ENCODE measurements at regions not wholly inside any gene's neighbourhood (a gene's known extent, or its start where the extent isn't known, plus 50 kb on each side); places are given as distances from the start of the nearest gene placed in this dataset.
"Not testable (repeated sequence)": the region's sequence is repeated elsewhere in the genome, so short reads cannot be mapped to it uniquely, and the experiment has no call there.

GRCh38 chr2:104976603-104977120 is 61.2 kb upstream of the MRPS9 start:
- in situ Hi-C loops (cut with HindIII; ENCODE audit: low pct_unique_long_range_greater_than_20kb, low sequenced_read_pairs), result no loop called here
- Histone ChIP-seq H3K27me3 (ENCODE audit: control insufficient read depth, insufficient read depth, low read length) (no peaks in the 10 kb centered on the region), H3K36me3 (ENCODE audit: control insufficient read depth, insufficient read depth, low read length) (no peaks in the 10 kb centered on the region), H3K27ac (ENCODE audit: low read length) (no peak overlapping the region), H3K4me3 (ENCODE audit: low read depth in 2 of 2, low read length in 2 of 2) (no peak overlapping the region), H3K9me3 (ENCODE audit: control insufficient read depth, insufficient read depth, low read depth, low read length) (no peaks in the 10 kb centered on the region), H3K4me1 (ENCODE audit: control insufficient read depth, insufficient read depth, low read length) (no peaks in the 10 kb centered on the region)
- DNase-seq (ENCODE audit: low read depth, low spot score) (no peak), ATAC-seq (peak; percentile 58; the same call in 1 of the 2 replicates)
- TF ChIP-seq CTCF (IDR thresholded peaks at IDR 0.05) (peak; percentile 43), REST (IDR thresholded peaks at IDR 0.05; ENCODE audit: insufficient read depth in 1 of 2, low read depth in 2 of 2, low read length in 1 of 2) (no peak)
- ChIA-PET CTCF (no interaction called here), POLR2A (no interaction called here)
- intact Hi-C loops (cut with micrococcal nuclease; ENCODE audit: unreplicated experiment), result no loop called here
- no TSS peak for BruUV-seq (replicated peaks)

GRCh38 chr2:104977958-104978357 is 59.9 kb upstream of the MRPS9 start:
- Histone ChIP-seq H3K4me1 (ENCODE audit: control insufficient read depth, insufficient read depth, low read length) (no peaks in the 10 kb centered on the region), H3K27me3 (ENCODE audit: control insufficient read depth, insufficient read depth, low read length) (no peaks in the 10 kb centered on the region), H3K27ac (ENCODE audit: low read length) (no peak overlapping the region), H3K9me3 (ENCODE audit: control insufficient read depth, insufficient read depth, low read depth, low read length) (no peaks in the 10 kb centered on the region), H3K4me3 (ENCODE audit: low read depth in 2 of 2, low read length in 2 of 2) (no peak overlapping the region), H3K36me3 (ENCODE audit: control insufficient read depth, insufficient read depth, low read length) (no peaks in the 10 kb centered on the region)
- DNase-seq (ENCODE audit: low read depth, low spot score), result no peak
- no TSS peak for BruUV-seq (replicated peaks)
- CTCF ChIA-PET, result no interaction called here
- POLR2A ChIA-PET, result no interaction called here
- ATAC-seq, result no peak
- intact Hi-C loops (cut with micrococcal nuclease; ENCODE audit: unreplicated experiment), result no loop called here
- TF ChIP-seq TCF7L2 (IDR thresholded peaks at IDR 0.05; ENCODE audit: low read depth, low read length) (no peak), POLR2AphosphoS5 (IDR thresholded peaks at IDR 0.05; ENCODE audit: low read depth, low read length) (no peak), CTCF (IDR thresholded peaks at IDR 0.05) (no peak), REST (IDR thresholded peaks at IDR 0.05; ENCODE audit: insufficient read depth in 1 of 2, low read depth in 2 of 2, low read length in 1 of 2) (no peak), SIN3A (IDR thresholded peaks at IDR 0.05; ENCODE audit: borderline replicate concordance, insufficient read depth, low read depth, low read length) (no peak)
- in situ Hi-C loops (cut with HindIII; ENCODE audit: low pct_unique_long_range_greater_than_20kb, low sequenced_read_pairs), result no loop called here

- H3K9me3 ChIP-seq (ENCODE audit: control insufficient read depth, insufficient read depth, low read depth, low read length); H3K27ac ChIP-seq (ENCODE audit: low read length); H3K4me1 ChIP-seq (ENCODE audit: control insufficient read depth, insufficient read depth, low read length); BruUV-seq (replicated peaks); intact Hi-C loops (cut with micrococcal nuclease; ENCODE audit: unreplicated experiment); in situ Hi-C loops (cut with HindIII; ENCODE audit: low pct_unique_long_range_greater_than_20kb, low sequenced_read_pairs); H3K4me3 ChIP-seq (ENCODE audit: low read depth in 2 of 2, low read length in 2 of 2); H3K36me3 ChIP-seq (ENCODE audit: control insufficient read depth, insufficient read depth, low read length); H3K27me3 ChIP-seq (ENCODE audit: control insufficient read depth, insufficient read depth, low read length); POLR2A ChIA-PET; DNase-seq (ENCODE audit: low read depth, low spot score); ATAC-seq: not testable (repeated sequence)
- CTCF ChIA-PET, result interaction anchor here (0.5 kb wide), 1 partner anchor 258 kb away, joined by 7 read pairs; no protein-coding TSS in a partner anchor
Observed at GRCh38 chr2:104979786-104980185, 58.1 kb upstream of the MRPS9 start.
